HepG2 (cell line): ENCODE measurements at regions not wholly inside any gene's neighbourhood (a gene's known extent, or its start where the extent isn't known, plus 50 kb on each side); places are given as distances from the start of the nearest gene placed in this dataset.

Experiments used
- AKAP8 ChIP-seq: sonication (generic); formaldehyde crosslinking; IDR thresholded peaks from 2 replicates; pipeline ENCODE4 v1.5.1; 2020; ENCODE audit warnings: mild to moderate bottlenecking, missing genetic modification reagents
- CREB3 ChIP-seq: sonication (generic); formaldehyde crosslinking; IDR thresholded peaks from 2 replicates; pipeline ENCODE4 v1.5.0; 2020; ENCODE audit warnings: missing genetic modification reagents
- MLX ChIP-seq: IDR thresholded peaks from 2 replicates; pipeline ENCODE4 v1.6.1; 2016
- MXI1 ChIP-seq: IDR thresholded peaks from 3 replicates; pipeline ENCODE4 v1.6.1; 2012; ENCODE audit warnings: low read depth, low read length, inconsistent platforms, borderline replicate concordance
- NFE2 ChIP-seq: sonication (generic); formaldehyde crosslinking; IDR thresholded peaks from 2 replicates; pipeline ENCODE4 v1.4.0; 2020; ENCODE audit warnings: missing genetic modification reagents
- ZNF121 ChIP-seq: sonication (generic); formaldehyde crosslinking; IDR thresholded peaks from 2 replicates; pipeline ENCODE4 v1.5.0; 2020; ENCODE audit warnings: mild to moderate bottlenecking, missing genetic modification reagents
- ZNF609 ChIP-seq: sonication (generic); formaldehyde crosslinking; IDR thresholded peaks from 2 replicates; pipeline ENCODE4 v1.4.0; 2020; ENCODE audit warnings: mild to moderate bottlenecking, missing genetic modification reagents, borderline replicate concordance

GRCh38 chr2:184119989-184120800 lies 478.1 kb upstream of the ZNF804A start (continued):
- no peak for TF ChIP-seq CREB3 (CRISPR knock-in tag)
- no peak for TF ChIP-seq MLX
- TF ChIP-seq AKAP8 (CRISPR knock-in tag), result no peak
- TF ChIP-seq NFE2, result no peak
- TF ChIP-seq ZNF609 (CRISPR knock-in tag), result no peak
- no peak for TF ChIP-seq MXI1
- TF ChIP-seq ZNF121, result no peak
